NCI-H748 treated with DMSO at 0.1 percent for 48 hours (cell line): ENCODE measurements at regions not wholly inside any gene's neighbourhood (a gene's known extent, or its start where the extent isn't known, plus 50 kb on each side); places are given as distances from the start of the nearest gene placed in this dataset.
"Not testable (repeated sequence)": the region's sequence is repeated elsewhere in the genome, so short reads cannot be mapped to it uniquely, and the experiment has no call there.

ENCODE experiments used
- DNase-seq: peaks from one replicate; lab custom pipeline; 2025; lab: John Stamatoyannopoulos, UW

DNA sequence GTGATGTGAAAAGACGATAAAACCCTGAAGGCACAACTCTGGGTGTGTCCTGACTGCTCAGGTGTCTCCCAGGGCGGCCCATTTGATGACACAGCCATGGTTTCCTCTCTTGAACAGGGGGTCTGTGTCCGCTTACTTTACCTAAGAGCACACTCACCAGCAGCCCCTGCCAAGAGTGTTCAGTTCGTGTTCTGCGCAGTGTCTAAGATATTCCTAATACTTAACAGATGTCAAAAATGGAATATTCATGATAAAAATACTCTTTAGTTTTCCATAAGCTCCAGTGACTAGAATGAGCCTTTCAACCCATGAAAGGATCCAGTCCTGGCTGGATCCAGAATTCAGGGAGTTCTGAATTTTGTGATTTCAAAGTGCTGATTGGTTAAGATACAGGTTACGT, 492.4 kb downstream of the TNS3 start:
- DNase-seq, result no peak

DNA sequence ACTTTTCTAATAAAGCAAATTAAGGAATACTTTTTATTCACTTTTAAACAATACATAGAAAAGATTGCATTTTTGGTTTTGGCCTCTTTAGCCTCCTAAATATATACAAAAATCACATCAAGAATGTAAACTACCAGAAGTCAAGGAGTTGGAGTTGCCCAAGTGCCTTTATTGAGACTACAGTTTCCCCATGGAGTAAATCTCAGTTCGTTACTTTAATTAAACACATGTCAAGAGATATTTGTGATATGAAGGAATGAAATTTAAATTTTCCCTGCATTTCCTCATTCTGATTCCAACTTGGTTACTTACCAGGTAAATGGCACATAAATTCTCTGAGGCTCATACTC, 492.9 kb downstream of the TNS3 start:
- no peak for DNase-seq

DNA sequence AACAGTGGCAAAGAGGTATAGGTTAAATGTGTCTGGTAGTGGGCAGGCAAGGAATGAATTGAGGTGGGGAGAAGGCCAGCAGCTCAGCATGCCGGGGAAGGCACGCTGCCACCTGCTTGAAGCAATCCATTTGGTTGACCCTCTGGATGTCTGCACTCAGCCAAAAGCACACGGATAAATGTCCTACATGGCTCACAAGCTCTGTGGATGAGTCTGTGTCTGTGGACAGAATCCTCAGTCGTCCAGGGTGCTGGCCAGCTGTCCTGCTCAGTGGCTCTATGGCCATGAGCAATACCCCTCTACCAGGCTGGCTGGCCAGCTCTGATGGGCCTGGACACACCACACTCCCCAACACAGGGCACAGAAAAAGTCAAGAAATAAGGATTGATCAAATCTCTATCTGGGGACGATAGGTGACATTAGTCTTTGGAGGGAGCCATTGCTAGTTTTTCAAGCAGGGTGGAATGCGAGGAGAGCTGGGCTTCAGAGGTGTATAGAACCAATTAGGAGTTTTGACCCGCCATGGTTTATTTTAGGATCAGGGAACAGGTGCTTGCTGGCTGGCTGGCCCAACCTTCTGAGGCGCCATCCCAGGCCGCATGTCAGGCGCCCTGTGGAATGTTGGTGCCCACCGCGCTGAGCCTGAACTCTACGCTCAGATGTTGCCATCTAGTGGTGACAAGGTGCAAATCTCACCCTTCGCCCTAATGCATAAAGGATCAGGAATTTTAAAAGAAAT, 493.4 kb downstream of the TNS3 start:
- peak; percentile 21 for DNase-seq

DNA sequence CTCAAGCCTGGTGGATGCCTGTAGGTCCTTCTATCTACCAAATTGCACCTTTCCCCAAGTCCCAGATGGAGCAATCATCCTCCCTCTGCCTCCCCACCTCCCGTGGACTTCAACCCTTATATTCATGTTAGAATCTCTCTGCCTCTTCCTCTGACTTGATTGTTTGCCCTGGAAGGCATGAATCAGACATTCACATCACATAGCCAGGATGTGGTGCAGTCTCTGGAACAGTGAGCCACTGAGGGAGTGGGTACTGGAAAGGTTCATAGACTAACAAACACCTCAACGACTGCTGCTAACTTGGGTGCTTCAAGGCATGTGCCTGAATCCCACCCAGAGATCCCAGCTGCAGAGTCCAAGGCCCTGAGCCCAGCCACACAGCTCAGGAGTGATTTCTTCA, 494.0 kb downstream of the TNS3 start:
- no peak for DNase-seq

DNA sequence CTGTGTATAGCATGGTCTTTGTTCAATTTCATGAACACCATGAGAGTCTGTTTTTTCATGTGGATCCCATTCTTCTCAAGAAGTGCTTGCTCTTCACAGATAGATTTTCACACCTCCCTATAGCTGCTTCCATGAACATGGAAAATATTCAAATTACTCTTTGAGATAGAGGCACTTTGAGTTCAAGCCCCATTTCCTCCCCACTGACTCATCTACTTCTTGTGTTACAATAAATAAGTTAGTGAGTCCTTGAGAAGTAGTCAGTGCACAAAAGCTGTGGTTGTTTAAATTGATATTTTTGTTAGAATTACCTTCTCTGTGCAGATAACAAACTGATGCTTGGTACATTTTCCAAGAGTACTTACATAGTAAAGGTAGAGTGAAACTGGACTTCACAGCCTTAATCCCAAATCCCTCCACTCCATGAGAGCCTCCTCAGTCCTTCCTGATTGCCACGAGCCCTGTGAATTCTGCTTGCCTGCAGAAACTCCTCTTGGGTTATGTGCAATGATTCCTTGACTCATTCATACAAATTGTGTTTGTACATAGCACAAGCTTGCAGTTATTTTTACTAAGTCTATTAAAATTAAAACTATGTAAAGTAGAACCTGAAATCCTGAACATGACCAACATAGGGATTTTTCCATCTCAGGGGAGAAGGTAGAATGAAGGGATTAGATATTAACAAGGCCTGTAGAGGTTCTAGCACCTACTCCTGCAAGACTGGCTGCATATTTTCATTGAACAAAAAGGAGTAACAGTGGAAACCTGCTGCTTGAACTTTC, 496.2 kb downstream of the TNS3 start:
- DNase-seq, result no peak

DNA sequence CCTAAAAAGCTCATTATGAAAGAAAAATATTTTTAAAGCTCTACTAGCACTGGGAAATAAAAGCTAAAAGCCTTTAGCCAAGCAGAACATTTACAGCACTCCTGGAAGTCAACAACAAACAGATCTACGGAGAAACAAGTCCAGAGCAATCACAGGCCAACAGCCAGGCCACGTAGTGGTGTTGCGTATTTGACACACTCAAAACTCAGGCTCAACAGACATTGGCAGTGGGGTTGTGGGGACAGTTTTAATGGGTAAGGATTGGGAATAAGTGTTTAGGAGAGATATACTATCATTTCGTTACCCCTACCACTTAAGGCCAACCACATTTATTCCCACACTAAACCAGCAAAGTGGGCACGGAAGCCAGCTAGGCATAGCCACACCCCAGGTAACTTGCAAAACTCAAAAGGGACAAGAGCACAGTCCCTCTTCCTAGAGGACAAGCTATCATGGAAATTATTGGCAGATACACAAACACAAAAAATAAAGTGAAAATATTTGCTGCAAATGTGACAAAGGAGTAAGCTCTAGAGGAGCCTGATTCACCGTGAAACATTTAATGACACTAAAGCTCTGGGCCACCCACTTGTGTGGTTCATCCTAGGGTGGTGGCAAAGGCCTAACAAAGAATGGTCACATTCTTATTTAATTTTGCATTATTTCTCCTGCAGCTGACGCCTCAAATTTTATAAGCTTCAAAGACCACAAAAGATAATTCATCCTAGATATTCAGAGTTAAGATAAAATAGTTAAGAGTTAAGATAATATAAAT, 498.2 kb downstream of the TNS3 start:
- DNase-seq, result no peak

DNA sequence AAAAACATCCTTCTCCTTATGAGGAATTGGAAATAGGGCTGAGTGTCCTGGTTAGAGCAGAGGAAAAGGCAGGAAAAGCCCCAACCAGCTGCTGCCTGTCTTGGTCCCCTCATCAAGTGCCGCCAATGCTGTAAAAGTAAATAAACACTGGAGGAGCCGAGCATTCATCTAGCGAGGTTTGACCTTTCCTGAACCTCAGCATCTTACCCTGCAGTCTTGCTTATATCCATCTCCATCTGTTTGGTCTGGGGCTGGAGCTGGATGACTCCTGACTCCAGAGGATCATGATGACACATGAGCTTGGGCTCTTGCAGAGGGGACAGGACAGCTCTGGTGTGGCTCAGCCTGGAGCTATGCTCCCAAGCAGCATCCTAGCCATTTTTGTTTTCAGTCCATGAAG, 501.1 kb downstream of the TNS3 start:
- DNase-seq, result no peak

DNA sequence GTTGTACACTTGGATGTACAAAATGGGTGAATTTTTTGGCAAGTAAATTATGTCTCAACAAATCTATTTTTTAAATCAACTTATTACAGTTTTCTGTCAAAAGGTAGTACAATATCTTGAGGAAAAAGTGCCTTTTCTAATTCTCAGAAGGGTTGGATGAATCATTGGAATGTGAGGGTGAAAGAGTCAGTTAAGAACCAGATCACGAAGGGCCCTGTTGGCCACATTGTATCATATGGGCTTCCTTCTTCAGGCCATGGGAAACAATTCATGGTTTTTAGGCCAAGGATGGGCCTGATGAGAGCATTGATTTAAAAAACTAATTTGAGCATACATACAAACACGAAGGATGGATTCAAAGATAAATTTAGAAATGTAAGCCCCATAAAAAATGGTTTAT, 503.7 kb downstream of the TNS3 start:
- no peak for DNase-seq

DNA sequence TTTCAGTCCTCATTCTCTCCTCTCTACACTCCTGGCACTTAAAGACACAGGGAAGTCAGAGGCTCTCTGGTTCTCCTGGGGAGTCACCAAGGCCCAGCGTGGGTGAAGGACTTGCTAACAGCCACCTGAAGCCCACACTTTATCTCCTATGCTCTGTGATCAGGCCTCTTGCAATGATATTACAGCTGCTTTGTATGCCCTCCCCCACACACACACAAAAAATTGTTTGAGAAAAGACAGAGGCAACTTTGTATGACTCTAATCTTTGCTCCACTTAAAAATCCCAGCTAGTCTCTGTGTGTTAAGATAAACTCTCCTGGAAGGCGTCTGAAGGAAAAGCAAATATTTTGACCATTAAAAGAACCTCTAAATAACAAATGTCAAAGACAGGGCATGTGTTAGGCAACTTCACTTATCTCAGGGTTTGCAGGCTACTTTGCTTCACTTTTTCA, 507.2 kb downstream of the TNS3 start:
- no peak for DNase-seq

DNA sequence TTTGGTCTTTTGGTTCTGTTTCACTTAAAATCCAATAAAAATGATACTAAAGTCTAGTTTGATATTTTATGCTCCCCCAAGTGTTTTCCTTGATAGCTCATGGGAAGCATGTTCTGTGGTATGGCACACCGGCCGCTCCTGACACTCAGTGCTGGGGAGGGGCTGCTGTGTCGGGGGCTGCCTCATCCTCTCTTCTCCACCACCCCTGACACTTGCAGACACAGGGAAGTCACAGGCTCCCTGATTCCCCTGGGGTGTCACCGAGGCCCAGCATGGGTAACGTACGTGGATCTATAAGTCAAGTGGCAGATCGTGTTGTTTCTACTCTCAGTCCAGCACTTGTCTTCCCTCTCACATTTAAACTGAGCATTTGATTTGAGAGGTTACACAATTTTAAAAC, 508.6 kb downstream of the TNS3 start:
- DNase-seq, result no peak

DNA sequence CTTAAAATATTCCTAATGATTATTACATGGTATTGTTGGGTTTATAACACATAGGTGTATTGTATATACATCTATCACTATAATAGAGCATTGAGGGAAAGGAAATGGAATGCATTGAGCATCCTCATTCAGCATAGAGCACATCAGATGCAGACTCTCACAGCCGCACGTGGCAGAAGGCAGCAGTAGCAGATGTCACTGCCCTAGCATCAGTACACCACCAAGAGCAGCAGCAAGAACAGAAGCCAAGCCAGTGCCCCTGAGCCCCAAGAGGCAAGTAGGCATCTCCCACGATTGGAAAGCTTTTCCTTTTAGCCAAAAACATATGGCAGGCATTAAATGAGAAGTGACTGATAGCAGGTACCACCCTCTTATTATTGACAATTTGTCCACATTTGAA, 510.0 kb downstream of the TNS3 start:
- DNase-seq, result no peak

DNA sequence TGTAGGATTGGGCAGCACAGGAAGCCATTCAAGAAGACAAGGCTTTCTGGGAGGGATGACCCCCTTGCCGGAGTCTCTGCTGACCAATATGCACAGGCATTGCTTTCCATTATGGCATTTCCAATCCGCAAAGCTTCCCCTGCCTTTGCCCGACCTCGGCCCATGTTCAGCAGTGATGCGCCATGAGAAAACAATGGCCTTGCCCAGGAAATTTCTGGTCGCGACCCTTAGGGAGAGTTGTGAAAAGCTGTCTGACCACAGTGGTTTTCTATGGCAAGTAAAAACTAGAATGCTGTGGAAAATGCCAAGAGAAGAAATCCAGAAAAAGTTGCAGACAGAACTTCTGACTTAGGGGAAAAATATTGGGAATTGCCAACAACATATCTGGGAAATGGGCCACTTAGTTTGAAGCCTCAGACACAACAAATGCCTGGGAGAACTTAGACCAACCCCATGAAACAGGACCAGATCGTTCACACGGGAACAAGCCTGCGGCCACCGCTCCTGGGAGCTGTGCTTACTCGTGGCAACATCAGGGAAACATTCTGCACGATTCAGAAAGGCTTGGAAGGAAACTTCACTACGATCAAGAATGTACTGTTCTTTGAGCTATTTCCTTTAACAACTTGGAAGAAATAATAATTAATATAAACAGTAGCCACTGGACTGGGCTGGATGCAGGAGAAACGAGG, 512.4 kb downstream of the TNS3 start:
- DNase-seq, result no peak

DNA sequence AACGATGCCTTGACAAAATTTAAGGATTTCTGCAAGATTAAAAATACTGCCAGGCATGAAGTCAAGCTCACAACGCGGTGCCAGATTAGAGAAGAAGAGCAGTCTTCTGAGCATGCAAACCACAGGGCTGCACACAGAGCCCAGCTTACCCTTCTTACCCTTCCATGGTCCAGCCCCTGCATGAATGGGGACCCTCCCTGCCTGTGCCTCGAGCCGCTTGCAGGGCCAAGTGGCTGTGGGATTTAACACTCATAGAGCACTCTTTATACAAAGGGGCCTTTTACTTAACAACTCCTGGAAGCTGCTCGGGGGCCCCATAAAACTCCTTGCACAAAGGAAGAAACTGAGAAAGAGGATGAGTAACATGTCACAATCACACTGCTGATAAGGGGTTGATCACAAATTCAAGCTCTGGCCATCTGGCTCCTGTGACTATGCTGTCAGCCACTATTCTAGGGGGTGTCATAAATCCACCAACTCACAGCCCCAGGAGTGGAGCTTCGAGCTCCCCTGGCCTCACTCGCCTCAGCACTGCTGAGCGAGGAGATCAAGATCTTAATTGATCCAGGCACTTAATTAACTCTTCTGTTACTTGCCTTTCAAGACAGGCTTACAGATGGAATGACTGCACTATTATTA, 514.8 kb downstream of the TNS3 start:
- DNase-seq, result no peak

DNA sequence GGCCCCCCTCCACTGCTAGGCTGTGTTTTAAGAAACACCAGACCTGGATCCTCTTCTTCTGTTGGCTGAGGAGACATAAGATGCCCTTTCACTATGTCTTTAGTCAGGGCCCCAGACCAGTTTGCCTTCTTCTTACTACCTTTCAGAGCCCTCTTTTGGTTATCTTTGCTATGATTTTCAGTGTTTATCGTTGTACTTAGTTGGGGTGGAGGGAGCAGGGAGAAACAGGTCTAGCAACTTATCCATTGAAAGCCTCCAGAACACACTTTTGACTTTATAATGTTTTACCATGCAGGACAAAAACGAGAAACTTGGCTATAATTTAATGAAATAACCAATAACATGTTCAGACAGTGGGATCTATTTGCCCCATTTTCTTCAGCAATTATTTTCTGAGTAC, 525.2 kb downstream of the TNS3 start:
- DNase-seq, result no peak

DNA sequence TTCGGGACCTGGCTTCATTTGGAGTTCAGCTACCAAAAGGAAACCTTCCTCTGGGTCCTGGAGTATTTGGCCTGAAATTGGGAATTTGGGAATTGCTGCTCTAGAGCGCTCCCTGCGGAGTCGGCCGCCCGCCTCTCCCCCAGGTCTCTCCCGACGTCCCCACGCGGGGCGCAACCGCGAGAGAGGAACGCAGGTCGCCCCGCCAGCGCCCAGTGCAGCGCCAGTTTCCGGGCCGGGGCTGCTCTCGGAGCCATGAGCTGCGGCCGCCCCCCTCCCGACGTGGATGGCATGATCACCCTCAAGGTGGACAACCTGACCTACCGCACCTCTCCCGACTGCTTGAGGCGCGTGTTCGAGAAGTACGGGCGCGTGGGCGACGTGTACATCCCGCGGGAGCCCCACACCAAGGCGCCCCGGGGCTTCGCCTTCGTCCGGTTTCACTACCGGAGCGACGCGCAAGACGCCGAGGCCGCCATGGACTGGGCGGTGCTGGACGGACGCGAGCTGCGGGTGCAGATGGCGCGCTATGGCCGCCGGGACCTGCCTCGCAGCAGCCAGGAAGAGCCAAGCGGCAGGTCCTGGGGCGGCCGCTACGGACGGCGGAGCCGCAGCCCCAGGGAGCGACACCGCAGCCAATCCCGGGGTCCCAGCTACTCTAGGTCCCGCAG, 529.2 kb downstream of the TNS3 start:
- DNase-seq, result not testable (repeated sequence)

DNA sequence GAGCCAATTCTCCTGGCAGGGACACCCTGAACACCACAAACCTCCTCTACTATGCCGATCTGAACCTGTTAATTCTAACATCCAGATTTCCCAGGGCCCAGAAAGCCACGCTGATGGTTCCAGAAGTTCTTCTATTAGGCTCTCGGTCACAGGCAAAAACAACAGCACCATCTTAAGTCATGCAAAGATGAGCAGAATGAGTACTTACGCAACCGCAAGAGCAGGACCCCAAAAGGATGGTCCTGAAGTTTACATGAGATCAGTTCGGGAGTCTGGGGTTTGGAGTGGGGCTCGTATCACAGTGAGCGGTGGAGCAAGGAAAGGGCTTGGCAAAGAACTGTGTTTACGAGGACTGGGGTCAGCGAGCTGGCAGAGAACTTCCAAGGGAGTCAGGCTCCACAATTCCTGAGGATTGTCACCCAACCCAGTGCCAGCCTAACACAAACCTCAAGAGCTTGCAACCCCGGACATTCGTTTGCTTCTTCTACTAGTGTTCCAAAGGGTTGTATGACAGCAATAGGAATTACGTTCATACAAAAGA, 532.6 kb downstream of the TNS3 start:
- DNase-seq, result no peak

DNA sequence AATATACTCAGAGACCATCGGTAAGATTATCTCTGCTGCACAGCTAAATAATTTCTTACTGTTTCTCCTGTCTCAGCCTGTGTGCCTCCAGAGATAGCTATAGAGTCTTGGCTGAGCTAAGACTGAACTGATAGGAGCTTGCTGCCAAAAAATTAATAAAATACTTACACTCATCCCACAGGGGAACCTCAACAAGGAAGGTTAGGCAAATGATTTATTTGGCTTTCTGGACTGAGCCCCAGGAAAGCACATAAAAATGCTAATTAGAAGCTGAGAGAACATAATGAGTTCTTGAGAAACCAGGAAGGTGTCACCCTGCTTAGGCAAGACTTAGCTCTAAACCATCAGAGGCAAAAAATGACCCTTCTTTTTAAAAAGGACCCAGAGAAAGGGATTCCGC, 534.5 kb downstream of the TNS3 start:
- DNase-seq, result no peak

DNA sequence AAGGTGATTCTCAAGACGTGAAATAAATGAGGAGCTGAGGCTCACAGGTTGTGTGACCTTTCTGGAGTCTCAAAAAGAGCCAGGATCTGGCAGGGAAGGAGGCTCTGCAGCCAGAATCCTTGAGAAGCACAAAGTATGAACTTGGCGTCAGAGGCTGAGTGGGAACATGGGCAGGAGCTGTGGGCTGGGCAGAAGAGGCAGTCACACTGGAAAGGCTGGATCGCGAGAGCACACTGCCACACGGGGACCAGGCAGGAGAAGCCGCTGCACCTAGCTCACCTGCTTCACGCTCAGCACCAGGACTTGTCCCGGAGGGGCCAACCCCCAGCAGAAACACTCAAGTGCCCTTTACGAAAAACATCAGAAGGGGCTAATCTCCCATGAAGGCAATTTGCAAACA, 535.0 kb downstream of the TNS3 start:
- DNase-seq, result no peak

DNA sequence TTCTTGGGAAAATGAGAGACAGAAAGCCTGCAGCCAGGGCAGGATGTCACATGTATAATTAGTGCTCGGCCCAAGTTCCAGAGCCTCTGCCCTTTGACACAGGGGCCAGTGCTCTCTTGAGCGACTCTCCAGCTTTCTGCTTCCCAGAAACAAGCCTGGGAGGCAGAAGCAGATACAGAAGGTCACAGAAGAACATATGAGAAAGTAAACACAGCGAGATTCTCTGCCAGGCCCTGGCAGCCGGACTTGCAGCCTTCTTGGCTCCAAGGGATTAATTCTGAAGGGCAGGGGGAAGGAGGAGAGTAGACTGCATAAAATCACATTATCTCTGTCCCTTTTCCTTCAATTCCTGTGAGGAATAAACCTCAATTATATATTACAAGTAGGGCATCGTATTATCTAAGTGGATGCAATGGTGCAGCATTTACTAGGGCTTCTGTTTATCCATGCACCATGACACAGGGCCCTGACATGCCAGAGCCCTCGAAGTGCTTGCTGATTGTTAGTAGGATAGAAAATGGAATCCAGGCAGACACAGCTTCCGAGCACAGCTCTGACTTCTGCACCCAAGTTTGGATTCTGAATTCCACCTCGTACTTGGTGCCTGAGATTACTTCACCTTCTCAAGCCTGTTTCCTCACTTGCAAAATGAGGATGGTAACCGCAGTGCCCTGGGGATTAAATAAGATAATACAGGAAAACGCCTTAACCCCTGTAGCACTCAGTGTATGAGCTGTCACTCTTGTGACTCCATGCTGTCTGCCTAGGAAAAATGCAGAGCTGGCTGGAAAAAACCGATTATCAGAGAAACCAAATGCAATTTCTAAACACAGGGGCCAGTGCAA, 536.5 kb downstream of the TNS3 start:
- no peak for DNase-seq

DNA sequence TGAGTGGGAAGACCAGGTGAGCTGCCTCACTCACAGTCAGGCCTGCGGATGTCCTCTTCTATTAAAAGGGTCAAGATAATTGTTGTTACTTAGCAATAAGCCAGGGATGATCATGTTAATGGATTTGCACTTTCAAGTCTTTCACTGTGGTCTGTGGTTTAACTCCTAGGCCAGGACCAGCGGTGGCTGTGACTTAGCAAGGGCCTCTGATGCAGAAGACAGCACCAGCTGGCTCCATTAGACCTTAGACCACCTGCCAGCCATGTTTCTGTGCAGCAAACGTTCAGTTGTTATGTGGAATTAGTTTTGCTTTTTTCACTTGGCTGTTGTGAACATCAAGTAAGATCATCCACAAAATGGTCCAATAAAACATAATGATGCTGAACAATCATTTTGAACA, 537.3 kb downstream of the TNS3 start:
- no peak for DNase-seq
